Mesenchymal stem cell (in vitro differentiated cells and primary cell): ENCODE measurements at regions not wholly inside any gene's neighbourhood (a gene's known extent, or its start where the extent isn't known, plus 50 kb on each side); places are given as distances from the start of the nearest gene placed in this dataset.

ENCODE experiments used
- DNase-seq: peaks from one replicate; pipeline ENCODE4 v3.0.0-alpha.2; 2013
- H2AFZ ChIP-seq: one replicate; pipeline ENCODE4 v1.6.1; 2013; ENCODE audit warnings: low read depth, mild to moderate bottlenecking, control low read depth, inconsistent platforms, low read length, moderate library complexity
- H2AK5ac ChIP-seq: 2 replicates; pipeline ENCODE4 v1.6.1; 2013; ENCODE audit warnings: low read length, moderate library complexity, mild to moderate bottlenecking, inconsistent platforms; ENCODE audit not compliant: severe bottlenecking
- H2BK120ac ChIP-seq: one replicate; pipeline ENCODE4 v1.6.1; 2013; ENCODE audit warnings: low read depth, mild to moderate bottlenecking, inconsistent platforms, low read length, moderate library complexity
- H2BK12ac ChIP-seq, 2 experiments: one replicate each; pipeline ENCODE4 v1.6.1; 2013; ENCODE audit warnings: inconsistent platforms in 2 of 2, low read length in 2 of 2, mild to moderate bottlenecking in 2 of 2, moderate library complexity in 2 of 2, control low read depth in 1 of 2
- H2BK15ac ChIP-seq: one replicate; pipeline ENCODE4 v1.6.1; 2013; ENCODE audit warnings: mild to moderate bottlenecking, low read depth, inconsistent platforms; ENCODE audit not compliant: poor library complexity, severe bottlenecking
- H2BK5ac ChIP-seq: 2 replicates; pipeline ENCODE4 v1.6.1; 2013; ENCODE audit warnings: low read depth, mild to moderate bottlenecking, low read length, control low read depth, inconsistent platforms; ENCODE audit not compliant: poor library complexity, severe bottlenecking
- H3K14ac ChIP-seq, 2 experiments: one replicate each; pipeline ENCODE4 v1.6.1; 2013; ENCODE audit warnings: inconsistent platforms in 2 of 2, low read length in 2 of 2, control low read depth in 1 of 2, mild to moderate bottlenecking in 1 of 2, moderate library complexity in 1 of 2
- H3K18ac ChIP-seq, 2 experiments: one replicate each; pipeline ENCODE4 v1.6.1; 2013; ENCODE audit warnings: inconsistent platforms in 2 of 2, low read length in 2 of 2, control low read depth in 1 of 2, low read depth in 1 of 2, mild to moderate bottlenecking in 1 of 2
- H3K23ac ChIP-seq, 2 experiments: one replicate each; pipeline ENCODE4 v1.6.1; 2013; ENCODE audit warnings: inconsistent platforms in 2 of 2, low read length in 2 of 2, mild to moderate bottlenecking in 2 of 2, moderate library complexity in 2 of 2, control low read depth in 1 of 2
- H3K27ac ChIP-seq: 2 replicates; pipeline ENCODE4 v1.5.1; 2013; ENCODE audit warnings: mild to moderate bottlenecking, moderate library complexity, low read length, control low read depth, inconsistent platforms; ENCODE audit not compliant: poor library complexity, severe bottlenecking
- H3K27me3 ChIP-seq, 2 experiments: 2 replicates each; pipeline versions ENCODE4 v1.6.1 to v1.7.0; 2013; ENCODE audit warnings: low read length in 2 of 2, mild to moderate bottlenecking in 2 of 2, moderate library complexity in 2 of 2, control low read depth in 1 of 2, inconsistent platforms in 1 of 2; ENCODE audit not compliant: control insufficient read depth in 1 of 2, insufficient read depth in 1 of 2
- H3K36me3 ChIP-seq, 2 experiments: 2 replicates each; pipeline versions ENCODE4 v1.6.1 to v1.7.0; 2013; ENCODE audit warnings: low read length in 2 of 2, control low read depth in 1 of 2, inconsistent platforms in 1 of 2, low read depth in 1 of 2, mild to moderate bottlenecking in 1 of 2; ENCODE audit not compliant: insufficient read depth in 2 of 2, control insufficient read depth in 1 of 2
- H3K4ac ChIP-seq, 2 experiments: one replicate each; pipeline ENCODE4 v1.6.1; 2013; ENCODE audit warnings: inconsistent platforms in 2 of 2, low read length in 2 of 2, mild to moderate bottlenecking in 2 of 2, moderate library complexity in 2 of 2, control low read depth in 1 of 2, low read depth in 1 of 2
- H3K4me1 ChIP-seq: 2 replicates; pipeline ENCODE4 v1.6.1; 2013; ENCODE audit warnings: low read depth, low read length, control low read depth; ENCODE audit not compliant: control insufficient read depth, insufficient read depth
- H3K4me2 ChIP-seq: 2 replicates; pipeline ENCODE4 v1.6.1; 2013; ENCODE audit warnings: low read length, mild to moderate bottlenecking, inconsistent platforms; ENCODE audit not compliant: poor library complexity, severe bottlenecking
- H3K4me3 ChIP-seq, 2 experiments: 2 replicates each; pipeline versions ENCODE4 v1.5.1 to v1.7.0; 2013; ENCODE audit warnings: low read length in 2 of 2, mild to moderate bottlenecking in 2 of 2, control low read depth in 1 of 2, low read depth in 1 of 2; ENCODE audit not compliant: insufficient read depth in 1 of 2
- H3K79me1 ChIP-seq: replicated peaks from 2 replicates; pipeline ENCODE4 v1.6.1; 2013; ENCODE audit warnings: mild to moderate bottlenecking, control low read depth, low read length, inconsistent platforms; ENCODE audit not compliant: poor library complexity, severe bottlenecking
- H3K9ac ChIP-seq: 2 replicates; pipeline ENCODE4 v1.7.0; 2013; ENCODE audit warnings: mild to moderate bottlenecking, low read length, moderate library complexity
- H3K9me3 ChIP-seq: 2 replicates; pipeline ENCODE4 v1.7.0; 2013; ENCODE audit warnings: mild to moderate bottlenecking, low read length; ENCODE audit not compliant: control insufficient read depth
- H4K8ac ChIP-seq: one replicate; pipeline ENCODE4 v1.6.1; 2013; ENCODE audit warnings: inconsistent platforms, mild to moderate bottlenecking, low read length, moderate library complexity
- H4K91ac ChIP-seq: one replicate; pipeline ENCODE4 v1.6.1; 2013; ENCODE audit warnings: mild to moderate bottlenecking, low read length, inconsistent platforms
- WGBS: methylation state at CpG from one replicate; pipeline ENCODE4 v1.1.7; 2013; ENCODE audit warnings: mixed read lengths; 5-methylcytosine and 5-hydroxymethylcytosine counted together

DNA sequence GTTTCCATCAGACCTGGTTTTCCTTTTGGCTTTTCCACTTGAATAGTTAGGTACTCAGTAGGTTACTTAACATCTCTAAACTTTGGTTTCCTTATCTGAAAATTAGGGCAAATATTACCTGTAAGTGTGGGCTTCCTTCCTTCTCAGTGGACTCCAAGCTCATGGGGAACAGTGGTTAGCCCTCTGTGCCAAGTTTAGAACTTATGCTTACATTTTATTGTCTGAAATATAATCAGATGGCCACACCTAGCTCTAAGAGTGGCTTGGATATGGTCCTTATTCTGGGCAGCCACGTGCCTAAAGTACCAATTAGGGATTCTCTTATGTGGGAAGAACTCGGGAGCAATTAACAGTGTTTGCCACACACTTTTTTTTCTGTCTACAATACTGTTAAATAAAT lies 133.9 kb downstream of the UCHL1 start:
- H3K79me1 ChIP-seq: no peaks in the 10 kb centered on the region
- no CpG with 5 or more reads among the region's 2 CpGs for WGBS
- no peak overlapping the region for H3K9ac ChIP-seq
- H3K4me1 ChIP-seq: no peaks in the 10 kb centered on the region
- no peak overlapping the region for H4K91ac ChIP-seq
- H2AFZ ChIP-seq: no peak overlapping the region
- no peak overlapping the region for H3K14ac ChIP-seq
- no peak overlapping the region for H2BK120ac ChIP-seq
- H2BK15ac ChIP-seq: no peak overlapping the region
- no peaks in the 10 kb centered on the region for H3K9me3 ChIP-seq
- no peak overlapping the region for H2BK5ac ChIP-seq
- no peak overlapping the region for H3K18ac ChIP-seq
- no peak overlapping the region for H2BK12ac ChIP-seq
- no peak for DNase-seq
- no peak overlapping the region for H2AK5ac ChIP-seq
- H3K27ac ChIP-seq: no peak overlapping the region
- H3K4ac ChIP-seq: no peak overlapping the region
- H3K23ac ChIP-seq: no peak overlapping the region
- no peaks in the 10 kb centered on the region for H3K27me3 ChIP-seq
- no peak overlapping the region for H3K4me3 ChIP-seq
- H3K4me2 ChIP-seq: no peak overlapping the region
- no peak overlapping the region for H4K8ac ChIP-seq
- no peaks in the 10 kb centered on the region for H3K36me3 ChIP-seq

DNA sequence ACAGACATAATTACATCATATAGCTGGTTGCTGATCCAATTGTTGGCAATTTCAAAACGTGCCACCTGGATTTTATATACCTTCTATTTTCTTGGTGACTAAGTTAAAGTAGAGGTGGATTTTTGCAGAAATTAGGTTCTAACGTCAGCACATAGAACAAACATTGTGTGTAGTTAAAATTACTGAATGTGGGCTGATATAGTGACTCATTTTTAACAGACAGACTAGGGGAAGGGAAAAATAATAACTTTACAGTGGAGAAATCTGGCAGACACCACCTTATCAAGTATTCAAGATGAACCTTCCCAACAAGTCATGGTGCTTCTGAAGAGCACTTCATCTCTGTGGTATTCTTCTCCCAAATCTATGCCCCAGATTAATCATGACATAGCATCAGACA lies 134.5 kb downstream of the UCHL1 start:
- no peak overlapping the region for H3K9ac ChIP-seq
- no peak overlapping the region for H3K27ac ChIP-seq
- no peaks in the 10 kb centered on the region for H3K27me3 ChIP-seq
- H3K4me2 ChIP-seq: no peak overlapping the region
- no peaks in the 10 kb centered on the region for H3K36me3 ChIP-seq
- no peak for DNase-seq
- no peak overlapping the region for H3K4me3 ChIP-seq
- no peak overlapping the region for H2AFZ ChIP-seq
- no peak overlapping the region for H3K4ac ChIP-seq
- 78% methylated on average over 2 of the region's 2 CpGs for WGBS
- H2BK15ac ChIP-seq: no peak overlapping the region
- H4K91ac ChIP-seq: no peak overlapping the region
- no peaks in the 10 kb centered on the region for H3K9me3 ChIP-seq
- no peak overlapping the region for H2BK12ac ChIP-seq
- no peaks in the 10 kb centered on the region for H3K79me1 ChIP-seq
- H2BK5ac ChIP-seq: no peak overlapping the region
- H2BK120ac ChIP-seq: no peak overlapping the region
- H3K4me1 ChIP-seq: no peaks in the 10 kb centered on the region
- H4K8ac ChIP-seq: no peak overlapping the region
- no peak overlapping the region for H3K18ac ChIP-seq
- H3K23ac ChIP-seq: no peak overlapping the region
- H2AK5ac ChIP-seq: no peak overlapping the region
- H3K14ac ChIP-seq: no peak overlapping the region

DNA sequence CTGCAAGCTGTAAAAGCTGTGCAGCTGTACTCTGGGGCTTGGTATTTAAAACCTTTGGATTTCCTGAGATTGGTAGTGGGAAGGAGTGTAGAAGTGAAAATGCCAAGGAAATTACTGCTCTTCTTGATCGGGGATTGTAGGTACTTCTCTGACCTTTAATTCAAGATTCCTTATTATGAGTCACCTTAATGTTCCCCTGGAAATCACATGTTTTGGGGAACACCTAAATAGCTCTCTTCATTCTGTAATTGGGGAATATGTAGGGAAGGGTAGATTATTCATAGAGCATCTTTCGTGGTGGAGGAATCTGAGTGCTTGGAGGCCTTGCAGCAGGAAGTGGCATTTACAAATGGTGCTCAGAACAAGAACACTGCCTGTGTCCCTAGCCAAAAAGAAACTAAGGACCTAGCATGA lies 137.8 kb downstream of the UCHL1 start:
- H2BK12ac ChIP-seq: no peak overlapping the region
- no peak overlapping the region for H2AFZ ChIP-seq
- H2BK15ac ChIP-seq: no peak overlapping the region
- DNase-seq: no peak
- no peak overlapping the region for H3K4ac ChIP-seq
- H3K27me3 ChIP-seq: no peaks in the 10 kb centered on the region
- H3K79me1 ChIP-seq: no peaks in the 10 kb centered on the region
- H3K9ac ChIP-seq: no peak overlapping the region
- no peaks in the 10 kb centered on the region for H3K36me3 ChIP-seq
- 100% methylated on average over 2 of the region's 2 CpGs for WGBS
- H3K4me1 ChIP-seq: no peaks in the 10 kb centered on the region
- no peak overlapping the region for H3K23ac ChIP-seq
- no peak overlapping the region for H2AK5ac ChIP-seq
- no peak overlapping the region for H3K14ac ChIP-seq
- H2BK120ac ChIP-seq: no peak overlapping the region
- H3K27ac ChIP-seq: no peak overlapping the region
- no peak overlapping the region for H3K4me2 ChIP-seq
- H3K9me3 ChIP-seq: no peaks in the 10 kb centered on the region
- H2BK5ac ChIP-seq: no peak overlapping the region
- no peak overlapping the region for H3K18ac ChIP-seq
- no peak overlapping the region for H4K91ac ChIP-seq
- H4K8ac ChIP-seq: no peak overlapping the region
- H3K4me3 ChIP-seq: no peak overlapping the region

DNA sequence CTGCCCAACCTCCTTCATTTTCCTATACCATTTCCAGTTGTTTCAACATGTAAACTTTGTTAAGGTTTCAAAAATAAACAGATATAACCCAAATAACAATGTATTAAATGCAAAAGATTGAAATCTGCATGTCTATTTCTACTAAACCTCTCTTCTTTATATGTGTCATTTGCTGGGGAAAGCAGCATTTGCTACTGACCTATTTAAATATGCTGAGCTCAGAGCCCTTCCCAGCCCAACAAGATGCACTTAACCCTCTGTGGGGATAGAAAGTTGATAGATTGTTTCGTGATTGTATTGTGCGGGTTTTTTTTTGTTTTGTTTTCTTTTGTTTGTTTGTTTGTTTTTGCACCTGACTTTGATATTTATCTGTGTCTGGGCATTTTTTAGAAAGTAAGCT lies 139.5 kb downstream of the UCHL1 start:
- Histone ChIP-seq H3K27ac (no peak overlapping the region), H4K91ac (no peak overlapping the region), H2AFZ (no peak overlapping the region), H4K8ac (no peak overlapping the region), H3K4ac (no peak overlapping the region), H3K27me3 (no peaks in the 10 kb centered on the region), H3K14ac (no peak overlapping the region), H3K4me2 (no peak overlapping the region), H3K9ac (no peak overlapping the region), H2BK5ac (no peak overlapping the region), H2BK12ac (no peak overlapping the region), H3K4me1 (no peaks in the 10 kb centered on the region), H3K18ac (no peak overlapping the region), H3K36me3 (no peaks in the 10 kb centered on the region), H2BK120ac (no peak overlapping the region), H2BK15ac (no peak overlapping the region), H3K79me1 (no peaks in the 10 kb centered on the region), H3K9me3 (no peaks in the 10 kb centered on the region), H3K4me3 (no peak overlapping the region), H3K23ac (no peak overlapping the region), H2AK5ac (no peak overlapping the region)
- WGBS: 94% methylated on average over 2 of the region's 2 CpGs
- DNase-seq: no peak
